ENCODE measurements at regions not wholly inside any gene's neighbourhood (a gene's known extent, or its start where the extent isn't known, plus 50 kb on each side); places are given as distances from the start of the nearest gene placed in this dataset.

GRCh38 chr2:18422432-18423165 lies 137.9 kb downstream of the RDH14 start:
- Mint-ChIP-seq H3K9me3 (no peaks in the 10 kb centered on the region), H3K4me1 (no peaks in the 10 kb centered on the region), H3K36me3 (ENCODE audit: insufficient read depth in 1 of 3, low read depth in 3 of 3) (no peaks in the 10 kb centered on the region), H3K4me3 (no peak overlapping the region), H3K27ac (no peak overlapping the region), H3K27me3 (ENCODE audit: low read depth) (no peaks in the 10 kb centered on the region; the same call in 1 of the 2 replicates)
- Histone ChIP-seq H2BK120ac (ENCODE audit: low read depth, low read length, poor library complexity, severe bottlenecking) (no peak overlapping the region), H3K9ac (ENCODE audit: extremely low read depth, insufficient read length, low read length) (no peak overlapping the region), H3K4ac (ENCODE audit: low read depth, low read length) (no peak overlapping the region), H3K18ac (ENCODE audit: insufficient read length, low read depth, low read length) (no peak overlapping the region), H3K27me3 (ENCODE audit: insufficient read depth, low read length) (no peaks in the 10 kb centered on the region), H3K27ac (ENCODE audit: insufficient read length, low read depth, low read length) (no peak overlapping the region), H4K20me1 (ENCODE audit: control insufficient read depth, insufficient read depth, insufficient read length) (no peaks in the 10 kb centered on the region), H3K4me2 (ENCODE audit: insufficient read depth, insufficient read length, low read length) (no peak overlapping the region), H2AK5ac (ENCODE audit: insufficient read length, low read length) (no peak overlapping the region), H3K4me1 (ENCODE audit: insufficient read depth, low read length) (no peaks in the 10 kb centered on the region), H3K9me3 (ENCODE audit: control insufficient read depth, low read depth, low read length) (no peaks in the 10 kb centered on the region), H3K79me1 (ENCODE audit: insufficient read depth, low read depth, low read length, poor library complexity, severe bottlenecking) (no peaks in the 10 kb centered on the region), H4K5ac (ENCODE audit: insufficient read length, low read depth, low read length) (no peak overlapping the region), H2BK20ac (ENCODE audit: low read depth, low read length, poor library complexity, severe bottlenecking) (no peak overlapping the region), H4K8ac (replicated peaks; ENCODE audit: insufficient read length, low read depth, low read length) (no peak overlapping the region), H3K23ac (ENCODE audit: insufficient read length, low read depth, low read length) (no peak overlapping the region), H2BK5ac (ENCODE audit: insufficient read length, low read length) (no peak overlapping the region), H3K14ac (ENCODE audit: insufficient read depth, low read length) (no peak overlapping the region), H4K91ac (ENCODE audit: insufficient read length, low read depth, low read length) (no peak overlapping the region), H2BK12ac (ENCODE audit: insufficient read length, low read depth, low read length) (no peak overlapping the region), H2BK15ac (ENCODE audit: low read depth, low read length) (no peak overlapping the region), H3K23me2 (ENCODE audit: insufficient read length, low read depth, low read length, poor library complexity, severe bottlenecking) (no peaks in the 10 kb centered on the region), H3K56ac (ENCODE audit: insufficient read length, low read depth, low read length) (no peak overlapping the region), H3T11ph (ENCODE audit: low read length) (no peak overlapping the region), H2AFZ (ENCODE audit: low read length) (no peak overlapping the region), H3K79me2 (ENCODE audit: insufficient read depth, low read length) (no peaks in the 10 kb centered on the region)
- no peak for TF ChIP-seq CTCF (conservative IDR thresholded peaks at IDR 0.05)
- WGBS (ENCODE audit: extremely low coverage, insufficient read length, low lambda C conversion rate) = no CpG with 5 or more reads among the region's 2 CpGs
- no peak for DNase-seq
